GM18511 (cell line): ENCODE measurements at regions not wholly inside any gene's neighbourhood (a gene's known extent, or its start where the extent isn't known, plus 50 kb on each side); places are given as distances from the start of the nearest gene placed in this dataset.
A peak's percentile ranks its signal among the peaks of the same experiment; 100 is the strongest.

Experiments used
- ATAC-seq: cut with Tn5 transposase; IDR thresholded peaks from one replicate; pipeline ENCODE4 v1.9.1; 2021; ENCODE audit warnings: mild to moderate bottlenecking, moderate library complexity; ENCODE audit not compliant: unreplicated experiment

- peak; percentile 98 for ATAC-seq
These were observed 157.6 kb downstream of the HERPUD2 start for GRCh38 chr7:35537067-35538023.

GRCh38 chr7:35536396-35536826 lies 158.5 kb downstream of the HERPUD2 start:
- ATAC-seq = no peak

GRCh38 chr7:35533902-35534301 lies 161.0 kb downstream of the HERPUD2 start:
- ATAC-seq = no peak

GRCh38 chr7:35530124-35531109 lies 164.5 kb downstream of the HERPUD2 start:
- ATAC-seq = no peak

- no peak for ATAC-seq
These were observed 165.2 kb downstream of the HERPUD2 start for GRCh38 chr7:35529713-35530112.

- ATAC-seq = no peak
These were observed 166.5 kb downstream of the HERPUD2 start for GRCh38 chr7:35528381-35528977.

- ATAC-seq = no peak
These were observed 168.3 kb downstream of the HERPUD2 start for GRCh38 chr7:35526645-35527044.

- no peak for ATAC-seq
These were observed 170.7 kb downstream of the HERPUD2 start for GRCh38 chr7:35524112-35524804.

GRCh38 chr7:35523292-35523691 lies 171.6 kb downstream of the HERPUD2 start:
- ATAC-seq = no peak

GRCh38 chr7:35522697-35523096 lies 172.2 kb downstream of the HERPUD2 start:
- no peak for ATAC-seq

GRCh38 chr7:35521941-35522340 lies 173.0 kb downstream of the HERPUD2 start:
- no peak for ATAC-seq

GRCh38 chr7:35520810-35521625 lies 173.9 kb downstream of the HERPUD2 start:
- ATAC-seq = no peak

GRCh38 chr7:35519971-35520809 lies 174.7 kb downstream of the HERPUD2 start:
- ATAC-seq = peak; percentile 92

- no peak for ATAC-seq
These were observed 176.2 kb downstream of the HERPUD2 start for GRCh38 chr7:35518767-35519166.

- ATAC-seq = no peak
These were observed 178.4 kb downstream of the HERPUD2 start for GRCh38 chr7:35516498-35516897.

- ATAC-seq = no peak
These were observed 181.1 kb downstream of the HERPUD2 start for GRCh38 chr7:35513828-35514227.

- no peak for ATAC-seq
These were observed 181.7 kb downstream of the HERPUD2 start for GRCh38 chr7:35513195-35513594.

GRCh38 chr7:35512716-35513115 lies 182.2 kb downstream of the HERPUD2 start:
- no peak for ATAC-seq
